MM.1S (cell line): ENCODE measurements at regions not wholly inside any gene's neighbourhood (a gene's known extent, or its start where the extent isn't known, plus 50 kb on each side); places are given as distances from the start of the nearest gene placed in this dataset.

ENCODE experiments used
- CTCF ChIP-seq: fragments of 300-600 bp; sonication (generic); IDR thresholded peaks from 2 replicates; pipeline ENCODE4 v1.5.1; 2016; ENCODE audit warnings: antibody characterized with exemption, low read length, mixed read lengths
- EZH2 ChIP-seq: fragments of 300-600 bp; sonication (generic); optimal IDR thresholded peaks from 2 replicates; pipeline ENCODE3; 2017; ENCODE audit warnings: low read depth, mild to moderate bottlenecking, antibody characterized with exemption, low read length, mixed read lengths

GRCh38 chr7:19575909-19576557 is 132.8 kb downstream of the POLR1F start:
- TF ChIP-seq EZH2 (no peak), CTCF (no peak)
